ENCODE measurements at regions not wholly inside any gene's neighbourhood (a gene's known extent, or its start where the extent isn't known, plus 50 kb on each side); places are given as distances from the start of the nearest gene placed in this dataset.
"Not testable (repeated sequence)": the region's sequence is repeated elsewhere in the genome, so short reads cannot be mapped to it uniquely, and the experiment has no call there.

DNA sequence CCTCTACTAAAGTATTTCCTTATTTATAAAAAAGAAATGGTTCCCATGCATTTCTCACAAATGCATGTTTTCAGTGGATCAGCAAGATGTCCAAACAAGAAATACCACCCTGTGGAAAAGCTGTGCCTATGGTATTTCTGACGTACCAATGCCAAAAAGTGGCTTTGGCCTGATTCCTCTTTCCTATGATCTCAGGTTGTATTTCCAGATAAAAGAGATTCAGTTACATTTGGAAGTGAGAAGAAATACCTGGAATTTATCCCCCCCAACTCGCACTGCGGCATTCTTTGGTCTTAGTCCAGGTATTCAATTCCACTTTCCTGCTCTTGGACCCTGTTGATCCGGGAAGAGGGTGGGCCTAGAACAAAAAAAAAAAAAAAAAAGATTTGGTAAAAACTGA, 815.9 kb upstream of the FRG1 start:
- no peak for DNase-seq

DNA sequence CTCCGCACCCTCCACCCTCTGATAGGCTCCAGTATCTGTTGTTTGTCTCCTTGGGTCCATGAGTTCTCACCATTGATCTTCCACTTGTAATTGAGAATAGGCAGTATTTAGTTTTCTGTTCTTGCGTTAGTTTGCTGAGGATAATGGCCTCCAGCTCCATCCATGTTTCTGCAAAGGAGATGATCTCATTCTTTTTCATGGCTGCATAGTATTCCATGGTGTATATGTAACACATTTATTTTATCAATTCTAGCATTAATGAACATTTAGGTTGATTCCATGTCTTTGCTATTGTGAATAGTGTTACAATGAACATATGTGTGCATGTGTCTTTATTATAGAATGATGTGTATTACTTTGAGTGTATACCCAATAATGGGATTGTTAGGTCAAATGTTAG, 814.6 kb upstream of the FRG1 start:
- DNase-seq: no peak

DNA sequence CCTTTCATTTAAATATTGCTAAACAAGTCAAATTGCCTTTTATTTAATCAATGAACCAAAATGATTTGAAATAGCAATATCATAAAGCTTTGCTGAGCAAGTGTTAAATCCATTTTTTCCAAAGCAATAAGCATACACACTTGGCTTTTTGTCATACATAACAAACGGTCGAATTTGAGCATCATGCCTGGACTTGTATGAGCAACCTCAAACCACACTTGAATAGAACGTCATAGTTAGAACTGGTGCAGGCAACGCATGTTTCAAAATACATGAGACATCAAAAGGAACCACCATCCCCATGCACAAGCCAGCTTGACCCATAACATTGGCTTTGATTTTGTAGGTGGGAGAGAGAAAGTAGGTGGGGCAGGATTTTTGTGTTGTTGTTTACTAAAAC, 812.3 kb upstream of the FRG1 start:
- no peak for DNase-seq

DNA sequence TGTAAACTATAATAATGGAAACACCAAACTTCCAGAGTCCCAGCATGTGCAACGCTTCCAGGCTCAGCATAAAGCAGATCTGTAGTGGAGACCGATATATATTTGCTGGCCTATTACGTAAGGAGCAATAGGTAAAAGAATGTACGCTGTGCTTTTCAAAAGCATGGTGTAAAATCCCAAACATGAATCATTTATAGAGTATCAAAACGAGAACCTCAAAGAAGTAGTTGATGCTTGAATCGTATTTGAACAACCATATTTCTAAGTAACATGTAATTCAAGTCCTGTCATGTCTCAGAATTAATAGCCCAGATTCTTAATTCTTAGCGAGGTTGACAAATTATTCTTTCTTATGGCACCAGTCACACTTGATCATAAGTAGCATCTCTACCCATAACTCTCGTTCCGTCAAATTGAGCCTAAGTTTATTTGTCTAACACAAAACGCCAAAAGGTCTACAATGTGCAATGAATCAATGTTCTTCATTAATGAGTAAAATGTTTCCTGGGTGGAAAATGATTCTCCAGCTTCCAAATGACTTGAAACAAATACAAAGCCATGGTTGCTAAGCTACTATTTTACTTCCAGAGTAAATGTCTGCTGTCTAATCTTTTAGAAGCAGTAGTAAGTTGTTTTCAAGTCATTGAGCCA, 811.5 kb upstream of the FRG1 start:
- DNase-seq: no peak

DNA sequence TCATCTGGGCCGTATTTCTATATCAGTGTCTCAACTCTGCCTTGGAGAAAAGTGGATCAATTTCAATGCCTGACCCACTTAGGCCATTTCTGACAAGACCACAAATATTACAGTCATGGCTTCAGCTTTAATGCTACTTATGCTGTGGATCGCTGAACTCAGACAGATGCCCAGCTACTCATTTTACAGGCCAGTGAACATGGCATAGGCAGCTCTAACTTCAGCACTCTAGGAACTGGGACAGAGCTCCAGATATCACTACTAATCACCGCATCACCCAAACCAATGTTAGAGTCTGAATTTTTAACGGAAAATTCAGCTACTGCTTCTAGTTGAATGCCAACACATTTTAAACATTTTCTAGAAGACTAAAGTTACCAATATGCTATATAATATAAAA, 809.6 kb upstream of the FRG1 start:
- no peak for DNase-seq

DNA sequence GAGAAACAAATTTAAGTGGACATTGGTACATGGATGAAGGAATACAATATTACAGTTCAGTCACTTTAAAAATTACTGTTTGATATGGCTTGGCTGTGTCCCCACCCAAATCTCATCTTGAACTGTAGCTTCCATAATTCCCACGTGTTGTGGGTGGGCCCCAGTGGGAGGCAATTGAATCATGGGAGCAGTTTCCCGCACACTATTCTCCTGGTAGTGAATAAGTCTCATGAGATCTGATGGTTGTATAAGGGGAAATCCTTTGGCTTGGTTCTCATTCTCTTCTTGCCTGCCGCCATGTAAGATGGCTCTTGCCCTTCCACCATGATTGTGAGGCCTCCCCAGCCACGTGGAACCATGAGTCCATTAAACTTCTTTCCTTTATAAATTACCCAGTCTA, 804.2 kb upstream of the FRG1 start:
- no peak for DNase-seq

DNA sequence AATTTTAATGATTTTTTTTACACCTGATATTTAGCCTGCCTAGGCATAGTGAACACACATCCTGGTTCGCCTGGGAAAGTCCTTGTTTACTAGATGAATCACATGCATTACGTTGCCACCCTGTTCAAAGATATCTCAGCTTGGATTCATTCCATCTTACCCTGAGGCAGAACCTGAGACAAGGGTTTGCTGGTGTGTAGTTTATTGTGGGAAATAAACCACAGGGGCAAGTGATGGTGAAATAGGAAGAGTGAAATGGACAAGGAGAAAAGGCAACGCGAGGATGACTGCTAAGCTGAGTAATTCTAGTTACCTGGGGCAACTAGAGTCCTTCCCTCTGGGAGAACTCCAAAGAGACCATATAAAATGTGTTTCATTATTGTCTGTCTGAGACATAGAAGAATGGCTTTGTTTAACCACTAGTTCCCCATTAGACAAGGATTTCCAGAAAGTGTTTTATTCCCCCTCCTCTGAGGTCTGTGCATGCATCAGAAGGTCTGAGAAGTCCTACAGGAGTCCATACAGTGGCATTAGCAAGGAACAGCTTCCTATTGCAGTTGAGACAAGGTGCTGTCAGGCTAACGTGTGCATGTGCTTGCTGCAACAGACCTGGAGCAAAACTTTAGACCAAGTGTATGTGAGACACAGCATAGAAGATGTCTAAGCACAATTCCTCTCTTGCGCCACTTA, 797.3 kb upstream of the FRG1 start:
- DNase-seq: no peak

DNA sequence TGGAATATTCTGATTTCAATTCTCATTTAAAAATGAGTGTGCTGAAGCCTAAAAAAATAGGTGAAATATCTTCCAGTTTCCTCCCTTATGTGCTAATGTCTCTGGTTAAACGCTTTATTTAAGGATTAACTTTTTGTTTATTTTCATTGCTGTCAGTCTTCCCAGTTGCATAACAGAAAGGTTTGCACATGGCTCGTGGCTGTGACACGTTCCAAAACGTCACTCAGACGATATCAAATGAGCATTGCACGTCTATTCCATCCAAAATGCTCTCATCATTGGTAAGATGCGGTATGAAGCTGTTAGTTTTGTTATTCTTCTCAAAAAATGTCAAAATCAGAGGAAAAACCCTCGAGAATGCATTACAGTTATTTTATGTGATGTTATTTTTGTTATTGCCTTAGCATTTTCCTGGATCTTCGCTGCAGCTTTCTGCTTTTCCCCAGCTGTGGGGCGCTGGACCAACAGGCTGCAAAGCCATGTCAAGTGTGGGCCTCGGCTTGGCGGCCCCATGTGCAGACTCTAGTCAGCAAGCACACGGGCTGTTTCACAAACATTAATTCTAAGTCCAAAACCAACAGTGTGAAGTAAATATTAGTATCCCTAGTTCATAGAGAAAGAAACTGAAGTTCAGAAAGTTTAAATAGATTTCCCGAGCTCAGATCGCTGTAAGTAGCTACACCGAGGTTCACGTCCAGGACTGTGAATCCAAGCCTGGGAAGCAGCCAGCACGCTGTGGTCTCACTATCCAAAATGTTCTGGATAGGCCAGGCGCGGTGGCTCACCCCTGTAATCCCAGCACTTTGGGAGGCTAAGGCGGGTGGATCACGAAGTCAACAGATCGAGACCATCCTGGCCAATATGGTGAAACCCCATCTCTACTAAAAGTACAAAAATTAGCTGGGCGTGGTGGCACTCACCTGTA, 793.4 kb upstream of the FRG1 start:
- no peak for DNase-seq

DNA sequence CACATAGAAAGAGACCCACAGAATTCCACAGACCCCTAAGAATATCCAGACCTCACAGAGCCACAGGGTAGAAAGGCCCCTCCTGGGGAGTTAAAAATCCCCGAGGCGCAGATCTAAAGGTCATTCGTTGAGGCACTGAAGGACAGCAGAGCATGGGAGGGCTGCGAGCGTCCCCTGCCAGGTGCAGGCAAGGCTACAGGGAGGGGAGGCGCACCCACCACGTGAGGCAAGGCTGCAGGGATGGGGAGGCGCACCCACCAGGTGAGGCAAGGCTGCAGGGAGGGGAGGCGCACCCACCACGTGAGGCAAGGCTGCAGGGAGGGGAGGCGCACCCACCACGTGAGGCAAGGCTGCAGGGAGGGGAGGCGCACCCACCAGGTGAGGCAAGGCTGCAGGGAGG, 785.6 kb upstream of the FRG1 start:
- DNase-seq: not testable (repeated sequence)

DNA sequence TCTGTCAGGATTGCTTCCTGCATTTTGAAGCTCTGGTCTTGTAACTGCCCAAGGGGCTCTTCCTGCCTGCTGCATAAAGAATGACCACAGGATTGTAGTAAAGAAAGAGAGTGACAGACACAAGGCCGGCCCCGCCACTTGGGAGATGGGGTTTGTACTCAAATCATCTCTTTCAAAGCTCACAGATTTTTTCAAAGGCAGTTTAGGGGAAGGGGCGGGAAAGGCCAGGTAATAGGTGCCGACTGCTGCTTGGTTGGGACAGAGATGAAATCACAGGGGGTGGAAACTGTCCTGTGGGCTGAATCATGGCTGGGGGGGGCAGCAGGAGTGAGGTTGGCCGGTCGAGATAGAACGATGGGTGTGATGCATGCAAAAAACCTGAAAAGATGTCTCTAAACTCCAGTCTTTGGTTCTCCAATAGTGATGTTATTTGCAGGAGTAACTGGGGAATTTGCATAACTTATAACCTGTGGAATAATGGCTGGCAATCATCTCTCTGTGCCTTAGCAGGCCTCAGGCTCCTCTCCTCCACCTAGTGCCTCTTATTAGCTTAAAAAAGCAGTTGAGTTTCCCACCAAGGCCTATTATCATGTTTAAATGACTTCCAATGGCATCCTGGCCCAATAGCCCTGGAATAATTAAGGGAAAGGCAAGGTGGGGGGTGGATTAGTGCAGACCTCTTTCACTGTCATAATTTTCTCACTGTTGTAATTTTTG, 778.4 kb upstream of the FRG1 start:
- no peak for DNase-seq

DNA sequence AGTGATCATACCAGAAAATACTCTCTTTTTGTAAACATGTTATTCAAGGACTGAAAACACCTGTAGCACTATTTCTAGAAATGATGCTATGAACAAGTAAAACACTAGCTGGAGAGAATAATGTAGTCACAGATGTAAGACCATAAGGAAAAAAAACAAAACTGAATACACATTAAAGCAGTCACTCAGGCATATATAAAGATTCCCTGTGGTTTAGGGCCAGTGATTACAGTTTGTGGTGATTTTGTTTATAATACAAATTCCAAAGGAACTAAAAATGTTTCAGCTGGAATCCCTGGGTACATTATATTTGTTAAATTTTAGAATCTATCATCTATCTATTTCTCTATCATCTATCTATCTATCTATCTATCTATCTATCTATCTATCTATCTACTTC, 777.8 kb upstream of the FRG1 start:
- DNase-seq: no peak

DNA sequence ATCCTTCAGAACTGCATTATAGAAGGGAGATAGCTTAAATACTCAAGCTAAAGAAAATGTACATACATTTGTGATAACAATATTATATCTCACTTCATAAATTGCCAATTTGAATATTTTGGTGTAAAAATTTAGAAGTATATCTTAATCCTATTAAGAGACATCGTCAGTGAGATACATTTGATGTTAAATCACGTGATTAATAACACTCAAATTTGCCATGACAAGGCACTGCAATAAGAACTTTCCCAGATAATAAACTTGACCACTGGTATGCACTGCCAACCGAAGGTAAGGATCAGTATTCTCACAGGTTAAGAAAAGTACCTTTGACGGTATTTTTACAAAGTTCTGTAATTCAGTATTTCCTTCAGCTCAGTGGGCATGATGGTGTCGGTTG, 764.7 kb upstream of the FRG1 start:
- no peak for DNase-seq

DNA sequence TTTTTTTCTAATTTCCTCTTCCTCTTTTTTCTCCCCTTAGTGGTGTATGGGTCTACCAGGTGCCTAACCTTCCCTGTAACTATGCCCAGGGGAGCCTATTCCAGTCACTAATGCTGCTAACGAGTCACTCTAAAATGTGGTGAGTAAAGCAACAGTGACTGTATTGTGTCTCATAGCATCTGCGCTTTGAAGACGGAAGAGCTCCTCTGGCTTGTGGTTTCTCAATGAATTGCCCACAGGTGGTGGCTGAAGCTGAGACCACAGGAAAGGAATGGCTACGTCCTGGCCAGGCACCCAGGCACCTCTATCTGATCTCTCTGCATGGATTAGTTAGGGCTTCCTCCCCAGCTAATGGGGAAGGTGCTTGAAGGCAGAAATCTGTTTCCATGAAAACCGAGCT, 763.5 kb upstream of the FRG1 start:
- no peak for DNase-seq

DNA sequence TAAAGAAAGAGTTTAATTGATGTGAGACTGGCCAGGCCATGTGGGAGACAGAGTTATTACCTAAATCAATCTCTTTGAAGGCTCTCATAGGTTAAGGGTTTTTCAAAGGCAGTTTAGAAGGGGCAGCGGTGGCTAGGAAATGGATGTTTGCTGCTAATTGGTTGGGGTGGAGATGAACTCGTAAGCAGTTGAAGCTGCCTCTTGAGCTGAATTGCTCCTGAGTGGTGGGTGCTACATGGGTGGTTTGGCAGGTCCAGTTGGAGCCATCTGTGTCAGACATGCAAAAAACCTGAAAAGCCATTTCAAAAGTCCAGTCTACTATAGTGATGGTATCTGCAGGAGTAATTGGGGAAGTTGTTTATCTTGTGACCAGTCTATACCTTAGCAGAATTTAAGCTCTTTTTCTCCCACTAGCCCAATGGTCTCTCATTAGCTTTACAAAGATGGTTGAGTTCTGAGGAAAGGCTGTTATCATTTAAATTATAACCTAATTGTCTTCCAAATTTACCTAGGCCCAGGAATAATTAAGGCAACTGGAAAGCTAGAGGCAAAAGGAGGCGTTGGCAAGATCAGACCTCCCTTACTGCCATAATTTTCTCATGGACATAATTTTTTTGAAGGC, 762.4 kb upstream of the FRG1 start:
- DNase-seq: no peak

DNA sequence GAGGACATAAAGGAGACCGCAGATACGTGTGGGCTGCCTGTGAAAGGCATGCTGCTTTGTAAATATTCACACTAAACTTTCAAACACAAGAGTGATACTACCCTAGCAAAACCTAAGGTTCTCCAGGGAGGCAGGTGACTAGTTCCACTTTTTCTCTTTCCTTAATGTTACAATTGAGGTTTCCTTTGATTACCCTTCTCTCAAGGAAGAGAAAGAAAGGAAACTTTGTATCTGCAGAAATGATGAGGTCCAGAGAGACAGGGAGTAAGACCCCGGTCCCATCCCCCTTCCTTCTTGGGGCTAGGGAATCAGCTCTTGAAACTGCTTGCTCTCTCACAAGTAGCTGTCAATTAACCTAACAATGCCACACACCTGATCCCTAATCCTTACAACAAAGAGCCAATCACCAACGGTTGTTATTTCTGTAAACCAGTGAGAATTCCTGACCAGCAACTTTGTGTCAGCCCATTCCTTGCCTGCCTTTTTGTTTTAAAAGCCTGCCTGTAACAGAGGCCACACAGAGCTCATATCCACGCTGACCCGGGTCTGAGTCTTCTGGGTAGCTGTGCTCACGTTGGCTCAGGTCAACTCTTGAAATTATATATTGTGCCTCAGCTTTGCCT, 754.8 kb upstream of the FRG1 start:
- DNase-seq: no peak

DNA sequence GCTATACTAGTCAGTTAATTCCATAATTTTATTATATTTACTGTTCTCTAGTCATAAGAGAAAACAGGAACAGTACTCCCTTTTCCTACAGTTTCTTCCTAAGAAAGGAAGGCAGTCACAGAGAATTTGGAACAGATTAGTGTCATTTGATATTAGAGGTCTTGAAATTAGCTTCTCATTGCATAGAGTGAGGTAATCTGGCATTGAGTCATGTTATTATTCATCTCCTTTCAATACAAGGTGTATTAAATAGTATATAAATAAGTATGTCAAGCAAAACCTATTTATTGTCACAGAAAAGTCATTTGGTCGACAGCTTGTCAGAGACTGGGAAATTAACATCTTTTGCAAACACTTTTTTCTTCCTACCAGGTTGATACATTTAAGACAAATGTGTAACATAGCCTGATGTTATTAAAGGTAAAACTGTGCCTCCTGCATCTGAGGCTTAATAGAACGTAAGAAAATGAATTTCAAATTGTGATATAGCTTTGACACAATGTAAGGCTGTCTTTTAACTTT, 753.1 kb upstream of the FRG1 start:
- DNase-seq: no peak

DNA sequence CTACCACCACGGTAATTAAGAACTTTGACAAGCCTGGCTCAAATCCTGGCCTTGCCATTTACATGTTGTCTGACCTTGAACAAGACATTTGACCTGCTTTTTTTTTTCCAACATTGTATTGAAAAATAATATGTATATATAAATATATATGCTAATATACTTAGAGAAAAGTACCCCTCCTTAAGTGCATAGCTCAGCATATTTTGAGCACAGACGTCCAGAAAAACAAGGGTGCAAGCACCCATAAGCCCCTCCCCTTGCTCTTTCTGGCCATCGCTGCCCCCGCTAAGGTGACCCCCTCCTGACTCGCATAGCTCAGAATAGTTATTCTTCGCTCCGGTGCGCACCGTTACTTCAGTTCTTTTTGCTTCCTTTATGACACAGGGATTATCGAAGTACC, 742.0 kb upstream of the FRG1 start:
- DNase-seq: no peak

DNA sequence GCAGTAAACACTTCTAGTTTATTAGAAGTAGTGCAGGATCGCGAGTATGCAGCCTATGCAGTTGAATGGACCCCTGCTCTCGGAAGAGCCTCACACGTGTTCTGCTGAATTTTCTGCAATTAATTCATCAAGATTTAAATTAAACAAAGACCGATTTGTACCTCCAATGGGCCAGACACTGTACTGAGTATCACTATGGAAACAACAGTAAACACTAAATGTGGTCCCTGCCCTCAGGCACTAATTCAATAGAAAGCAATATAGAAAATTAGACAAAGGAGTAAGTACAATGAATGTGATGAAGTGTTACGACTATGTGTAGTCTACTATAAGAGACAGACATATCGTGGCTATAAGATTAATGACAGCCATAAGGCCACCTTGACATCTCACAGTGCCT, 740.3 kb upstream of the FRG1 start:
- DNase-seq: no peak

DNA sequence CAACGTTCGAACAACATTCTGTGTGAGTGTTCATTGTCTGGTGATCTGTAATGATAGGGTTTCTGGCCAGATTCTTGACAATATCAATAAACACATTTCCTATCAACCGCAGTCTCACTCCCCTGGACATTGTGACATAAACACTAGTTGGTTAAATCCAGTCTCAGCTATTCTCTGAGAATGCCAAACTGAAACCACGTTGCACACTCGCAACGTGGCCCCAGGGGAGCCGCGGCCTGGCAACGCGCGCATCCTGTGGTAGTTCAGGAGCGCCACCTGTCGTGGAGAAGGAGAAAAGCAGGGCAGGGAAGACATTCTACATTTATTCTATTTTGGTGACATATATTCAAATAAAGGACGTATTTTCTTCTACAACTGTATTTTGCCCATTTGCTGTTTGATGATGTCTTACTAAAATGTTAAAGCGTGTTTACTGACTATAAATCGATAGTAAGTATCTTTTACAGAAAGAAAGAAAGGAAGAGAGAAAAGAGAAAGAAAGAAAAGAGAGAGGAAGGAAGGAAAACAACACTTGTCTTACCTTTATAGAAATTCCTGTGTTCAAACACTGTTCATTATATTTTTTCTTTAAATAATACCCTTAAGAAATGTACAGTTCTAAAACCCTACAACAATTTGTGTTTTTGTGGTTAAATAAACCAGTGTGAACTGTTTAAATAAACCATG, 738.3 kb upstream of the FRG1 start:
- peak in 1 of 2 donors; percentile 38 for DNase-seq

DNA sequence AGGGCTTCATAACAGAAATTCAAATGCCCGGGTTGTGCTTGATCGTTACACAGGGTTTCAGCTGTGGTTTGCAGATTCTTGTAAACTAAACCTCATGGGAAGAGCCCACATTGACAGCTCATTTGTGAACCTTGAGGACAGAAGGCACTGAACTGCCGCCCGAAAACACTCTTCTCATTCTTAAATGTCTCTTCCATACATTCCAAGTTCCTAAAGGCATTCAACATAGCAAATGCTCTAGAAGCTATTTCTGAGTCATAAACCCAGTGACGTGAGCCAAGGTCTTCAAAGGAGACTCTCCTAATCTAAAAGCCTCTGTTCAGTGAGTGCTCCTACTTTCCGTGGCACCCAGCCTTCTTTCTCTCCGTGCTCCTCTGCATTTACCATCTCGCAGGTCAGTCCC, 737.8 kb upstream of the FRG1 start:
- no peak for DNase-seq

DNA sequence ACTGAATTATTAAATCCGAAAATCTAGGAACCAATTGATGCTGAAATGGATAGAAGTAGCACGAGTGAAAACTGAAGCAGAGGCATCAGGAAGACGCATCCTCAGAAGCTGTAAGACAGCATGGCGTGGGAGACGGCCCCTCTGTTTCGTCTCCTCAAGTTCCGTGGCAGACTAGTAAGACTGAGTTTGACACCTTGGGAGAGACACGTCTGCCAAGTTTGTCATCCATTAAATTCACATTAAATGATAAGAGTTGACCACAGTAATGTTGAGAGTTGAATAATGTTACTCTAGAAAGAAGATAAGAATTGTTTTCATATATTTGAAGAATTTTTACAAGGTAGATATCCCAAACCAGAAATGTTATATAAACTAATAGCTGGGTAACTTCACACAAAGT, 736.1 kb upstream of the FRG1 start:
- no peak for DNase-seq

DNA sequence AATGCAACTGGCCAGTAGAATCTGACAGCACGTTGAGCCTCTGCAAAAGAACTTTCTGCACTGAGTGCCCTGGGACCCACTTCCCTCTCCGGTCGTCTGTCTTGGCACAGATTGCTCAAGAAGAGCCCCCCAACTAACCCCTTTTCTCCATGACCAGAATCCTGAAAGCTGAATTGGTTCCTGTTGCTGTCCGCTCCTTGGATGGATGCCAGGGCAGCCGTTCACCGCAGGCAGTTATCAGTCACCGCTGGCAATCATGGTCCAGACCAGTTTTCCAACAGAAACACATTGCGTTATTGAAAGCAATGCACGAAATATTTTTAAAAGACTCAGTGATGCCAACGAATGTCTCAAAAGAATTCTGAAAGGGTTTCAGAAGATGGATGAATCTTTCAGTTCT, 733.7 kb upstream of the FRG1 start:
- no peak for DNase-seq

All from stimulated activated CD4-positive, alpha-beta T cell treated with anti-CD3 and anti-CD28 coated beads, Interleukin-2, amount 100 ng/mL, for 24 hours (primary cell).